ENCODE measurements at regions not wholly inside any gene's neighbourhood (a gene's known extent, or its start where the extent isn't known, plus 50 kb on each side); places are given as distances from the start of the nearest gene placed in this dataset.

- no peak for DNase-seq (ENCODE audit: low read depth in 2 of 2)
Measured at GRCh38 chr11:28684011-28684586, 575.9 kb downstream of the METTL15 start.

GRCh38 chr11:28679795-28680468, 571.7 kb downstream of the METTL15 start:
- no peak for DNase-seq (ENCODE audit: low read depth in 2 of 2)

- no peak for DNase-seq (ENCODE audit: low read depth in 2 of 2)
Measured at GRCh38 chr11:28677721-28678120, 569.5 kb downstream of the METTL15 start.

- DNase-seq (ENCODE audit: low read depth in 2 of 2): no peak
Measured at GRCh38 chr11:28675183-28675582, 567.0 kb downstream of the METTL15 start.

- no peak for DNase-seq (ENCODE audit: low read depth in 2 of 2)
Measured at GRCh38 chr11:28674433-28675103, 566.4 kb downstream of the METTL15 start.

- no peak for DNase-seq (ENCODE audit: low read depth in 2 of 2)
Measured at GRCh38 chr11:28673691-28674432, 565.7 kb downstream of the METTL15 start.

- no peak for DNase-seq (ENCODE audit: low read depth in 2 of 2)
Measured at GRCh38 chr11:28671274-28671673, 563.1 kb downstream of the METTL15 start.

- DNase-seq (ENCODE audit: low read depth in 2 of 2): no peak
Measured at GRCh38 chr11:28666632-28667031, 558.4 kb downstream of the METTL15 start.

- DNase-seq (ENCODE audit: low read depth in 2 of 2): no peak
Measured at GRCh38 chr11:28659716-28660348, 551.6 kb downstream of the METTL15 start.

GRCh38 chr11:28657378-28658030, 549.3 kb downstream of the METTL15 start:
- DNase-seq (ENCODE audit: low read depth in 2 of 2): no peak

GRCh38 chr11:28654191-28654590, 546.0 kb downstream of the METTL15 start:
- DNase-seq (ENCODE audit: low read depth in 2 of 2): no peak

GRCh38 chr11:28649922-28650321, 541.7 kb downstream of the METTL15 start:
- no peak for DNase-seq (ENCODE audit: low read depth in 2 of 2)

- DNase-seq (ENCODE audit: low read depth in 2 of 2): no peak
Measured at GRCh38 chr11:28636566-28636965, 528.4 kb downstream of the METTL15 start.

- no peak for DNase-seq (ENCODE audit: low read depth in 2 of 2)
Measured at GRCh38 chr11:28636033-28636432, 527.8 kb downstream of the METTL15 start.

GRCh38 chr11:28632338-28632737, 524.1 kb downstream of the METTL15 start:
- DNase-seq (ENCODE audit: low read depth in 2 of 2): no peak

GRCh38 chr11:28631148-28631547, 523.0 kb downstream of the METTL15 start:
- no peak for DNase-seq (ENCODE audit: low read depth in 2 of 2)

GRCh38 chr11:28629235-28629634, 521.0 kb downstream of the METTL15 start:
- no peak for DNase-seq (ENCODE audit: low read depth in 2 of 2)

- no peak for DNase-seq (ENCODE audit: low read depth in 2 of 2)
Measured at GRCh38 chr11:28628412-28628811, 520.2 kb downstream of the METTL15 start.

GRCh38 chr11:28627690-28628255, 519.6 kb downstream of the METTL15 start:
- DNase-seq (ENCODE audit: low read depth in 2 of 2): no peak

GRCh38 chr11:28625532-28625931, 517.3 kb downstream of the METTL15 start:
- DNase-seq (ENCODE audit: low read depth in 2 of 2): no peak

GRCh38 chr11:28621753-28622152, 513.6 kb downstream of the METTL15 start:
- no peak for DNase-seq (ENCODE audit: low read depth in 2 of 2)

All from activated CD4-positive, alpha-beta T cell treated with anti-CD3 and anti-CD28 coated beads for 24 hours (primary cell).